ENCODE measurements at regions not wholly inside any gene's neighbourhood (a gene's known extent, or its start where the extent isn't known, plus 50 kb on each side); places are given as distances from the start of the nearest gene placed in this dataset.

- Histone ChIP-seq H3K9me3 (ENCODE audit: control insufficient read depth, low read length) (peaks cover 4% of the 10 kb centered on the region), H3K4me3 (ENCODE audit: extremely low read depth, insufficient read depth, low read length, poor library complexity, severe bottlenecking) (no peak overlapping the region), H3K4me1 (ENCODE audit: control insufficient read depth, insufficient read depth, low read length, poor library complexity, severe bottlenecking) (peaks cover 11% of the 10 kb centered on the region), H3K36me3 (ENCODE audit: control insufficient read depth, insufficient read depth, low read length) (no peaks in the 10 kb centered on the region), H3K27ac (ENCODE audit: low read depth, low read length, severe bottlenecking) (no peak overlapping the region)
- 84 to 90% methylated on average over 2 to 3 of the region's 4 CpGs for WGBS, 2 experiments (ENCODE audit: insufficient coverage in 2 of 2)
Observed at GRCh38 chr14:61941421-61942150, 179.4 kb downstream of the SNAPC1 start.

DNA sequence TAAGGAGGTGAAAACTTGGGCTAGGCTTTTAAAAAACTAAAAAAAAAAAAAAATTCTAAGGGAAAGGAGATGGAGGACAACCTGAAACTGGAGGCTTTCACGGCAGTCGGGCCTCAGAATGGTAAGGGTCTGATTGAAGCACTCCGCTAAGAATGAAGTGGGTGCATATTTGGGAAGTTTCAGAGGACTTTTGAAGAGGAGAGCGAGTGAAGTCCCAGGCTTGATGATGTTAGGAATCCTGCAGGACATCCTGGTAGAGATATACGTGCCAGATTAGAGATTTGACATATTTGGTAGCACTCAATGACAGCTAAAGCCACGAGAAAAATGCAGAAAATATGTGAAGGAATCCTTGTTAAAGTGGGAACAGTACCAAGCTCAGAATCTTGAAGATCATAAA is 186.2 kb downstream of the SNAPC1 start:
- no peak overlapping the region for H3K27ac ChIP-seq (ENCODE audit: low read depth, low read length, severe bottlenecking)
- H3K9me3 ChIP-seq (ENCODE audit: control insufficient read depth, low read length), result peaks cover 4% of the 10 kb centered on the region
- WGBS, 2 experiments (ENCODE audit: insufficient coverage in 2 of 2), result 92 to 93% methylated on average over 6 of the region's 6 CpGs
- no peak overlapping the region for H3K4me3 ChIP-seq (ENCODE audit: extremely low read depth, insufficient read depth, low read length, poor library complexity, severe bottlenecking)
- H3K4me1 ChIP-seq (ENCODE audit: control insufficient read depth, insufficient read depth, low read length, poor library complexity, severe bottlenecking), result no peaks in the 10 kb centered on the region
- no peaks in the 10 kb centered on the region for H3K36me3 ChIP-seq (ENCODE audit: control insufficient read depth, insufficient read depth, low read length)

DNA sequence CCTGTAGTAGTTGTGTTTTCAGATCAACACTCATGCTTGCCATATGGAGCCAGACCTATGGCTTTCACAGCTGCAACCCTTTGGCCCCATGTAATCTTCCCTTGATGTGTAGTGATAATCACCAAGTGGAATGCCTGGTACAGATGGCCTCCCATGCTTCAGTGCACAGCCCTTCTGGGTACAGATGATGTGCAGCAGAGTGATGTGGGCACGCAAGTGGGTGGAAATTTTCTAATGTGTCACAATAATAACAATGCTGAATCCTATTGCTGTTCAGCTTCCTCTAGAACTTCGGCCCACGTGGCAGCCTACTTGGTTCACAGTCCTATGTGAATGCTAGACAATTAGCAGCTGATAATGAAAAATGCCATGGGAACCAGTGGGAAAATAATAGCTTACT is 188.1 kb downstream of the SNAPC1 start:
- H3K27ac ChIP-seq (ENCODE audit: low read depth, low read length, severe bottlenecking), result no peak overlapping the region
- H3K36me3 ChIP-seq (ENCODE audit: control insufficient read depth, insufficient read depth, low read length), result no peaks in the 10 kb centered on the region
- no peak overlapping the region for H3K4me3 ChIP-seq (ENCODE audit: extremely low read depth, insufficient read depth, low read length, poor library complexity, severe bottlenecking)
- 100% methylated on average over 2 of the region's 3 CpGs; no CpG with 5 or more reads in 1 of the 2 experiments for WGBS, 2 experiments (ENCODE audit: insufficient coverage in 2 of 2)
- H3K9me3 ChIP-seq (ENCODE audit: control insufficient read depth, low read length), result no peaks in the 10 kb centered on the region
- no peaks in the 10 kb centered on the region for H3K4me1 ChIP-seq (ENCODE audit: control insufficient read depth, insufficient read depth, low read length, poor library complexity, severe bottlenecking)

DNA sequence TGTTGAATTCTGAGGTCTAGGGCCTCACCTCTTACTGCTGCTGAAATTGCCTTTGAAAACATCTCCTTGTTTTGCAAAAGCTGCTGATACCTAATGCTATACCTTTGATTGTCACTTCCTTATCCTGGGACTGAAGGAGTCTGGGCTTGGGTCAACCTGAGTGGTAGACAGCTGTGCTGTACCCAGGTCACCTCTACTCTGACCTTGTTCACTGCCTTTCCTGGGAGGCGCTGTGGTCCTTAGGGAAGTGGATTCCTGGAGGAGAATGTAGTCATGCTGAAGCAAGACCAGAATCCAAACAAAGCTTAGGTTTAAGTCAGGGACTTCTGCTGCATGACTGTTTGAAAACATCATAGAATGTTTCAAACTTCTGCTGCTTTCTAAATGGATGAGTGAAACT is 191.4 kb downstream of the SNAPC1 start:
- Histone ChIP-seq H3K9me3 (ENCODE audit: control insufficient read depth, low read length) (peaks cover 6% of the 10 kb centered on the region), H3K4me3 (ENCODE audit: extremely low read depth, insufficient read depth, low read length, poor library complexity, severe bottlenecking) (no peak overlapping the region), H3K4me1 (ENCODE audit: control insufficient read depth, insufficient read depth, low read length, poor library complexity, severe bottlenecking) (no peaks in the 10 kb centered on the region), H3K36me3 (ENCODE audit: control insufficient read depth, insufficient read depth, low read length) (no peaks in the 10 kb centered on the region), H3K27ac (ENCODE audit: low read depth, low read length, severe bottlenecking) (no peak overlapping the region)
- 83% methylated on average over 1 of the region's 1 CpG; no CpG with 5 or more reads in 1 of the 2 experiments for WGBS, 2 experiments (ENCODE audit: insufficient coverage in 2 of 2)

- Histone ChIP-seq H3K4me3 (ENCODE audit: extremely low read depth, insufficient read depth, low read length, poor library complexity, severe bottlenecking) (no peak overlapping the region), H3K36me3 (ENCODE audit: control insufficient read depth, insufficient read depth, low read length) (no peaks in the 10 kb centered on the region), H3K27ac (ENCODE audit: low read depth, low read length, severe bottlenecking) (no peak overlapping the region), H3K9me3 (ENCODE audit: control insufficient read depth, low read length) (peaks cover 6% of the 10 kb centered on the region), H3K4me1 (ENCODE audit: control insufficient read depth, insufficient read depth, low read length, poor library complexity, severe bottlenecking) (no peaks in the 10 kb centered on the region)
- WGBS, 2 experiments (ENCODE audit: insufficient coverage in 2 of 2), result 90% methylated on average over 2 of the region's 3 CpGs; no CpG with 5 or more reads in 1 of the 2 experiments
Observed at GRCh38 chr14:61954306-61954705, 192.1 kb downstream of the SNAPC1 start.

DNA sequence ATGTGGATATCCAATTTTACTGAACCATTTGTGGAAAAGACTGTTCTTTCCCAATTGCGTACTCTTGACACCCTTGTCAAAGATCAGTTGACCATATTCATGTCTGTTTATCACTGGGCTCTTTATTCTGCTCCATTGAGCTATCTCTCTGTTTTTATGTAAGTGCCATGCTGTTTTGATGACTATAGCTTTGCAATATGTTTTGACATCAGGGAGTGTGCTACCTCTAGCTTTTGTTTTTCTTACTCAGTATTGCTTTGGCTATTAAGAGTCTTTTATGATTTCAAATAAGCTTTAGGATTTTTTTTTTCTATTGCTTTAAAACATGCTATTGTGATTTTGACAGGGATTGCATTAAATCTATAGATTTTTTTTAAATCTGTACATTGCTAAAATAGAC is 194.3 kb downstream of the SNAPC1 start:
- Histone ChIP-seq H3K27ac (ENCODE audit: low read depth, low read length, severe bottlenecking) (no peak overlapping the region), H3K36me3 (ENCODE audit: control insufficient read depth, insufficient read depth, low read length) (no peaks in the 10 kb centered on the region), H3K4me1 (ENCODE audit: control insufficient read depth, insufficient read depth, low read length, poor library complexity, severe bottlenecking) (no peaks in the 10 kb centered on the region), H3K4me3 (ENCODE audit: extremely low read depth, insufficient read depth, low read length, poor library complexity, severe bottlenecking) (no peak overlapping the region), H3K9me3 (ENCODE audit: control insufficient read depth, low read length) (peaks cover 6% of the 10 kb centered on the region)
- WGBS, 2 experiments (ENCODE audit: insufficient coverage in 2 of 2), result 75 to 80% methylated on average over 1 of the region's 1 CpG

GRCh38 chr14:61959348-61959747 is 197.1 kb downstream of the SNAPC1 start:
- no peak overlapping the region for H3K27ac ChIP-seq (ENCODE audit: low read depth, low read length, severe bottlenecking)
- no peaks in the 10 kb centered on the region for H3K4me1 ChIP-seq (ENCODE audit: control insufficient read depth, insufficient read depth, low read length, poor library complexity, severe bottlenecking)
- no peaks in the 10 kb centered on the region for H3K36me3 ChIP-seq (ENCODE audit: control insufficient read depth, insufficient read depth, low read length)
- WGBS, 2 experiments (ENCODE audit: insufficient coverage in 2 of 2), result no CpG with 5 or more reads among the region's 2 CpGs
- H3K4me3 ChIP-seq (ENCODE audit: extremely low read depth, insufficient read depth, low read length, poor library complexity, severe bottlenecking), result no peak overlapping the region
- H3K9me3 ChIP-seq (ENCODE audit: control insufficient read depth, low read length), result peaks cover 6% of the 10 kb centered on the region

DNA sequence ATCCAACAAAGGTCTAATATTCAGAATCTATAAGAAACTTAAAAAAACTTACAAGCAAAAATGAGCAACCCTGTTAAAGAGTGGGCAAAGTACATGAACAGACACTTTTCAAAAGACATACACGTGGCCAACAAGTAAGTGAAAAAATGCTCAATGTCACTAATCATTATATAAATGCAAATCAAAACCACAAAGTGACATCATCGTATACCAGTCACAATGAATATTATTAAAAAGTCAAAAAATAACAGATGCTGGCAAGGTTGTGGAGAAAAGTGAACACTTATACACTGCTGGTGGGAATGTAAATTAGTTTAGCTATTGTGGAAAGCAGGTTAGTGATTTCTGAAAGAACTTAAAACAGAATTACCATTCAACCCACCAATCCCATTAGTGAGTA is 199.1 kb downstream of the SNAPC1 start:
- no CpG with 5 or more reads among the region's 2 CpGs for WGBS, 2 experiments (ENCODE audit: insufficient coverage in 2 of 2)
- Histone ChIP-seq H3K9me3 (ENCODE audit: control insufficient read depth, low read length) (peaks cover 2% of the 10 kb centered on the region), H3K36me3 (ENCODE audit: control insufficient read depth, insufficient read depth, low read length) (no peaks in the 10 kb centered on the region), H3K4me1 (ENCODE audit: control insufficient read depth, insufficient read depth, low read length, poor library complexity, severe bottlenecking) (no peaks in the 10 kb centered on the region), H3K27ac (ENCODE audit: low read depth, low read length, severe bottlenecking) (no peak overlapping the region), H3K4me3 (ENCODE audit: extremely low read depth, insufficient read depth, low read length, poor library complexity, severe bottlenecking) (no peak overlapping the region)

DNA sequence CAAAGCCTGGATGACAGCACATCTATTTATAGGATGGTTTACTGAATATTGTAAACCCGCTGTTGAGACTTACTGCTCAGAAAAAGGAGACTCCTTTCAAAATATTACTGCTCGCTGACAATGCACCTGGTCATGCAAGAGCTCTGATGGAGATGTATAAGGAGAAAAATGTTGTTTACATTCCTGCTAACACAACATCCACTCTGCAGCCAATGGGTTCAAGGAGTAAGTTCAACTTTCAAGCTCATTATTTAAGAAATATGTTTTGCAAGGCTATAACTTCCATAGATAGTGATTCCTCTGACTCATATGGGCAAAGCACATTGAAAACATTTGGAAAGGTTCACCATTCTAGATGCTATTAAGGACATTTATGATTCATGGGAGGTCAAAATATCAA is 201.7 kb downstream of the SNAPC1 start:
- no peak overlapping the region for H3K27ac ChIP-seq (ENCODE audit: low read depth, low read length, severe bottlenecking)
- no peaks in the 10 kb centered on the region for H3K36me3 ChIP-seq (ENCODE audit: control insufficient read depth, insufficient read depth, low read length)
- no peak overlapping the region for H3K4me3 ChIP-seq (ENCODE audit: extremely low read depth, insufficient read depth, low read length, poor library complexity, severe bottlenecking)
- no CpG with 5 or more reads among the region's 2 CpGs for WGBS, 2 experiments (ENCODE audit: insufficient coverage in 2 of 2)
- H3K9me3 ChIP-seq (ENCODE audit: control insufficient read depth, low read length), result no peaks in the 10 kb centered on the region
- H3K4me1 ChIP-seq (ENCODE audit: control insufficient read depth, insufficient read depth, low read length, poor library complexity, severe bottlenecking), result no peaks in the 10 kb centered on the region

DNA sequence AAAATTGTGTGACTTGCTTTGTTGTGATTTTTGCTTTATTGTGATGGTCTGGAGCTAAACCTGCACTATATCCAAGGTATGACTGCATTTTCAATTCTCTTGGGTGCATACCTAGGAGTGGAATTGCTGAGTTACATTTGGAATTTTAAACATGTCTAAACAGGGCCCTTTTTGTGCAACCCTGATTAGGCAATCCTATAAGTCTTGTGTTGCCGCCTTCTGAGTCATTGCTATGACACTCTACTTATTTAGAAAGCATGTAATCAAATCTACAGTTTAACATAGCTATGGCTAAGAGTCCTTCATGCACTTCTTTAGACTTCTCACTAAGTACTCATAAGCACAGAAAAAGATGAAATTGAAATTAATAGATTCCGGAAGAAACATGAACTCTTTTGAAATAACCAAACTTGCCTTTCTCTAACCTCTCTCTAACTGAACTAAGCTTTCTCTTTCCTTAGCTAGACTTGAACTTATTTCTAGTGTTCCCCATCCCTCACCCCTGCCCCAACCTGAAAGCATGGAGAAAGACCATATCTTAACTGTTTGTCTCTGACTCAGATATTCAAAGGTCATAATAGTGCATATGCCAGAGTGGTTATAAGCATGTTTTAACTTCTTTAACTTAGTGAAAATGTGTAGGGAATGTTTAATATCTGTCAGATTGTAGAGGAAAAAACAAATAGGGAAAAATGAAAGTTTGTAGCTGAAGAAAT is 203.0 kb downstream of the SNAPC1 start:
- H3K9me3 ChIP-seq (ENCODE audit: control insufficient read depth, low read length), result no peaks in the 10 kb centered on the region
- H3K4me1 ChIP-seq (ENCODE audit: control insufficient read depth, insufficient read depth, low read length, poor library complexity, severe bottlenecking), result no peaks in the 10 kb centered on the region
- H3K27ac ChIP-seq (ENCODE audit: low read depth, low read length, severe bottlenecking), result peak overlapping the region; percentile 31
- WGBS, 2 experiments (ENCODE audit: insufficient coverage in 2 of 2), result no CpG with 5 or more reads among the region's 2 CpGs
- H3K4me3 ChIP-seq (ENCODE audit: extremely low read depth, insufficient read depth, low read length, poor library complexity, severe bottlenecking), result no peak overlapping the region
- no peaks in the 10 kb centered on the region for H3K36me3 ChIP-seq (ENCODE audit: control insufficient read depth, insufficient read depth, low read length)

- H3K27ac ChIP-seq (ENCODE audit: low read depth, low read length, severe bottlenecking), result no peak overlapping the region
- H3K4me3 ChIP-seq (ENCODE audit: extremely low read depth, insufficient read depth, low read length, poor library complexity, severe bottlenecking), result no peak overlapping the region
- H3K4me1 ChIP-seq (ENCODE audit: control insufficient read depth, insufficient read depth, low read length, poor library complexity, severe bottlenecking), result no peaks in the 10 kb centered on the region
- 88 to 93% methylated on average over 2 of the region's 2 CpGs for WGBS, 2 experiments (ENCODE audit: insufficient coverage in 2 of 2)
- H3K9me3 ChIP-seq (ENCODE audit: control insufficient read depth, low read length), result no peaks in the 10 kb centered on the region
- H3K36me3 ChIP-seq (ENCODE audit: control insufficient read depth, insufficient read depth, low read length), result no peaks in the 10 kb centered on the region
Observed at GRCh38 chr14:61968207-61968606, 206.0 kb downstream of the SNAPC1 start.

Data from mesodermal cell (in vitro differentiated cells).